AG10803 (cell line): ENCODE measurements at regions not wholly inside any gene's neighbourhood (a gene's known extent, or its start where the extent isn't known, plus 50 kb on each side); places are given as distances from the start of the nearest gene placed in this dataset.

Experiments
- DNase-seq: peaks from one replicate; pipeline ENCODE4 v3.0.0; 2010; ENCODE audit warnings: low read depth
- H3K4me3 ChIP-seq: 2 replicates; pipeline ENCODE4 v1.5.1; 2011; ENCODE audit warnings: mild to moderate bottlenecking, low read length, control low read depth
- CTCF ChIP-seq: conservative IDR thresholded peaks from 2 replicates; pipeline ENCODE4 v1.5.1; 2011; ENCODE audit warnings: mild to moderate bottlenecking, low read length, control low read depth, inconsistent platforms

- no peak for DNase-seq
- no peak for TF ChIP-seq CTCF
- H3K4me3 ChIP-seq: no peak overlapping the region
These were observed 79.4 kb upstream of the FOXN2 start for GRCh38 chr2:48235076-48235475.

GRCh38 chr2:48238381-48238780 is 76.1 kb upstream of the FOXN2 start:
- no peak overlapping the region for H3K4me3 ChIP-seq
- DNase-seq: no peak
- TF ChIP-seq CTCF: no peak

- no peak for DNase-seq
- TF ChIP-seq CTCF: no peak
- H3K4me3 ChIP-seq: no peak overlapping the region
These were observed 73.6 kb upstream of the FOXN2 start for GRCh38 chr2:48240912-48241311.

GRCh38 chr2:48247206-48247605 is 67.3 kb upstream of the FOXN2 start:
- no peak overlapping the region for H3K4me3 ChIP-seq
- peak; percentile 45 for DNase-seq
- TF ChIP-seq CTCF: no peak

GRCh38 chr2:48248251-48248933 is 66.1 kb upstream of the FOXN2 start:
- DNase-seq: peak; percentile 91
- no peak overlapping the region for H3K4me3 ChIP-seq
- TF ChIP-seq CTCF: no peak

GRCh38 chr2:48249025-48249424 is 65.5 kb upstream of the FOXN2 start:
- DNase-seq: peak; percentile 69
- no peak for TF ChIP-seq CTCF
- H3K4me3 ChIP-seq: no peak overlapping the region

GRCh38 chr2:48249631-48250473 is 64.6 kb upstream of the FOXN2 start:
- no peak for TF ChIP-seq CTCF
- peak; percentile 63 for DNase-seq
- no peak overlapping the region for H3K4me3 ChIP-seq
